OCI-LY1 (cell line): ENCODE measurements at regions not wholly inside any gene's neighbourhood (a gene's known extent, or its start where the extent isn't known, plus 50 kb on each side); places are given as distances from the start of the nearest gene placed in this dataset.

ENCODE experiments used
- CTCF ChIP-seq: fragments of 200-600 bp; sonication (generic), shearing (Covaris generic); IDR thresholded peaks from 2 replicates; pipeline ENCODE4 v1.5.1; 2017; ENCODE audit warnings: mild to moderate bottlenecking, antibody characterized with exemption, low read length, moderate library complexity, mixed read lengths
- EZH2 ChIP-seq: fragments of 200-600 bp; sonication (generic), shearing (Covaris generic); IDR thresholded peaks from 2 replicates; pipeline ENCODE4 v1.8.0; 2017; ENCODE audit warnings: borderline replicate concordance, mixed run types, mild to moderate bottlenecking, antibody characterized with exemption, low read length, moderate library complexity, mixed read lengths

GRCh38 chr11:114880442-114880841 lies 202.1 kb downstream of the NXPE2 start:
- no peak for TF ChIP-seq CTCF
- TF ChIP-seq EZH2: no peak
